Sigmoid colon (tissue), 6 donors: ENCODE measurements at regions not wholly inside any gene's neighbourhood (a gene's known extent, or its start where the extent isn't known, plus 50 kb on each side); places are given as distances from the start of the nearest gene placed in this dataset.
"Not testable (repeated sequence)": the region's sequence is repeated elsewhere in the genome, so short reads cannot be mapped to it uniquely, and the experiment has no call there.

Experiments
- DNase-seq: peaks from one replicate; pipeline ENCODE4 v3.0.0-alpha.2; 2019
- H3K27ac ChIP-seq, 4 donors: fragments of 200-600 bp; sonication (generic); one replicate each; pipeline ENCODE4 v1.5.1; 2016 to 2019; ENCODE audit warnings: mild to moderate bottlenecking in 1 of 4
- H3K27me3 ChIP-seq, 3 donors: fragments of 200-600 bp; sonication (generic); one replicate each; pipeline ENCODE4 v1.5.1; 2019; ENCODE audit warnings: mild to moderate bottlenecking in 1 of 3
- H3K36me3 ChIP-seq, 4 donors: fragments of 200-600 bp; sonication (generic); one replicate each; pipeline ENCODE4 v1.5.1; 2016 to 2019
- H3K4me1 ChIP-seq, 4 donors: fragments of 200-600 bp; sonication (generic); one replicate each; pipeline ENCODE4 v1.5.1; 2017 to 2019
- H3K4me3 ChIP-seq, 4 donors: fragments of 200-600 bp; sonication (generic); one replicate each; pipeline ENCODE4 v1.5.1; 2017 to 2019; ENCODE audit warnings: mild to moderate bottlenecking in 2 of 4, moderate library complexity in 1 of 4
- H3K9me3 ChIP-seq, 4 donors: fragments of 200-600 bp in 3 of 4; sonication (generic) in 3 of 4; one replicate each; pipeline versions ENCODE4 v1.5.1 to v1.6.1; 2013 to 2019
- EP300 ChIP-seq, 4 donors: sonication (generic); formaldehyde crosslinking; IDR thresholded peaks; one replicate each; pipeline ENCODE4 v1.6.1; 2017; ENCODE audit warnings: antibody characterized with exemption in 4 of 4
- POLR2A ChIP-seq, 2 donors: fragments of 450-650 bp; IDR thresholded peaks; one replicate each; pipeline ENCODE4 v1.6.1; 2016; ENCODE audit warnings: antibody characterized with exemption in 2 of 2, mild to moderate bottlenecking in 2 of 2, moderate library complexity in 2 of 2
- POLR2AphosphoS5 ChIP-seq, 4 donors: sonication (generic); formaldehyde crosslinking; IDR thresholded peaks; one replicate each; pipeline ENCODE4 v1.6.1; 2017; ENCODE audit warnings: antibody characterized with exemption in 4 of 4
- WGBS, 2 donors: extraction: QIAGEN DNeasy Blood & Tissue Kit; methylation state at CpG; one replicate each; pipeline ENCODE4 v1.1.7; 2013; 5-methylcytosine and 5-hydroxymethylcytosine counted together
- intact Hi-C: fragments of 100-400 bp; cut with DNase I; formaldehyde crosslinking; loops from one replicate; pipeline ENCODE4 v1.15.1; 2023
- TF ChIP-seq, protein P1 (sequence below), 4 experiments: fragments of 450-650 bp in 3 of 4; fragments of 200-600 bp in 1 of 4; IDR thresholded peaks; one replicate each; pipeline ENCODE4 v1.5.1; 2016 to 2019; ENCODE audit warnings: antibody characterized with exemption in 4 of 4, mild to moderate bottlenecking in 3 of 4, moderate library complexity in 2 of 4
- donor health status: healthy with polysubstance abuse.
- donor health status: healthy.

GRCh38 chr6:33885132-33886057 is 81.6 kb upstream of the MLN start:
- WGBS, 2 donors = 78 to 88% methylated on average over 5 of the region's 5 CpGs
- TF ChIP-seq POLR2AphosphoS5 (IDR thresholded peaks at IDR 0.05) (peak in 2 of 4 donors; percentile 36 to 45), POLR2A (IDR thresholded peaks at IDR 0.05) (no peak)
- Histone ChIP-seq H3K4me3 (no peak overlapping the region), H3K27ac (peak overlapping the region in 2 of 4 donors; percentile 67 to 69), H3K27me3 (no peaks in the 10 kb centered on the region), H3K4me1 (peaks cover 0 to 53% (median 49%) of the 10 kb centered on the region in 4 donors), H3K36me3 (no peaks in the 10 kb centered on the region), H3K9me3 (no peaks in the 10 kb centered on the region)
- intact Hi-C loops = loop anchor here (1.0 to 5.0 kb wide), 3 partner anchors 56 to 113 kb away; partner anchors contain the start of gene LEMD2
- no peak for DNase-seq

- H3K27ac ChIP-seq, DNase-seq, intact Hi-C loops, H3K36me3 ChIP-seq, H3K27me3 ChIP-seq, H3K4me3 ChIP-seq, H3K9me3 ChIP-seq: not testable (repeated sequence)
- 61 to 87% methylated on average over 4 of the region's 4 CpGs for WGBS, 2 donors
- H3K4me1 ChIP-seq = peaks cover 0 to 53% (median 49%) of the 10 kb centered on the region in 4 donors
These were observed 79.8 kb upstream of the MLN start for GRCh38 chr6:33883621-33884020.

GRCh38 chr6:33882154-33882553 is 78.4 kb upstream of the MLN start:
- H3K4me3 ChIP-seq = no peak overlapping the region
- peak; percentile 86 for DNase-seq
- no peaks in the 10 kb centered on the region for H3K9me3 ChIP-seq
- H3K4me1 ChIP-seq = peaks cover 0 to 45% (median 43%) of the 10 kb centered on the region in 4 donors
- peak; percentile 49 to 82 (median 78) for TF ChIP-seq POLR2AphosphoS5 (IDR thresholded peaks at IDR 0.05)
- TF ChIP-seq, protein P1, sequence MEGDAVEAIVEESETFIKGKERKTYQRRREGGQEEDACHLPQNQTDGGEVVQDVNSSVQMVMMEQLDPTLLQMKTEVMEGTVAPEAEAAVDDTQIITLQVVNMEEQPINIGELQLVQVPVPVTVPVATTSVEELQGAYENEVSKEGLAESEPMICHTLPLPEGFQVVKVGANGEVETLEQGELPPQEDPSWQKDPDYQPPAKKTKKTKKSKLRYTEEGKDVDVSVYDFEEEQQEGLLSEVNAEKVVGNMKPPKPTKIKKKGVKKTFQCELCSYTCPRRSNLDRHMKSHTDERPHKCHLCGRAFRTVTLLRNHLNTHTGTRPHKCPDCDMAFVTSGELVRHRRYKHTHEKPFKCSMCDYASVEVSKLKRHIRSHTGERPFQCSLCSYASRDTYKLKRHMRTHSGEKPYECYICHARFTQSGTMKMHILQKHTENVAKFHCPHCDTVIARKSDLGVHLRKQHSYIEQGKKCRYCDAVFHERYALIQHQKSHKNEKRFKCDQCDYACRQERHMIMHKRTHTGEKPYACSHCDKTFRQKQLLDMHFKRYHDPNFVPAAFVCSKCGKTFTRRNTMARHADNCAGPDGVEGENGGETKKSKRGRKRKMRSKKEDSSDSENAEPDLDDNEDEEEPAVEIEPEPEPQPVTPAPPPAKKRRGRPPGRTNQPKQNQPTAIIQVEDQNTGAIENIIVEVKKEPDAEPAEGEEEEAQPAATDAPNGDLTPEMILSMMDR (IDR thresholded peaks at IDR 0.05) = no peak
- no peaks in the 10 kb centered on the region for H3K36me3 ChIP-seq
- no peaks in the 10 kb centered on the region for H3K27me3 ChIP-seq
- intact Hi-C loops = no loop called here
- WGBS, 2 donors = 81 to 89% methylated on average over 8 of the region's 8 CpGs
- H3K27ac ChIP-seq = peak overlapping the region in 1 of 4 donors; percentile 7

DNA sequence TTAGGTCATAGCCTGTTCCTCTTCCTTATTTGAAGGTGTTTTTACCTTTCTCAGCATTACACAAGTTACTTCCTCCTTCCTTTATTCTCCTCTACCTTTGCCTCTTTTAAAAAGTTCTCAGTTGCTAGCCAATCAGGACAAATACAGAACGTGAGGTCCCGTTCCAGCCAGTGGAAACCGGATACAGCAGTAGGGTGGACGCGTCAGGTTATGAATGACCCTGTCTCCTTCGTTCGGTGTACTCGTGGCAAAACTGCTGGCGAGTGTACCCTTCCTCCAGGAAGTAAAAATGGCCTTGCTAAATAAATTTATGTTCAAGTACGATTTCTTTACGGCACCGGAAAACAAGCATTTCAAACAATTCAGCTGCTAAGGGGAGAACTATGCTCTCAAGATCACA is 77.0 kb upstream of the MLN start:
- intact Hi-C loops = no loop called here
- no peaks in the 10 kb centered on the region for H3K36me3 ChIP-seq
- no peak overlapping the region for H3K27ac ChIP-seq
- H3K27me3 ChIP-seq = no peaks in the 10 kb centered on the region
- TF ChIP-seq POLR2AphosphoS5 (IDR thresholded peaks at IDR 0.05) = no peak
- TF ChIP-seq EP300 (IDR thresholded peaks at IDR 0.05) = no peak
- no peak for TF ChIP-seq POLR2A (IDR thresholded peaks at IDR 0.05)
- no peak for DNase-seq
- 16 to 67% methylated on average over 12 of the region's 12 CpGs for WGBS, 2 donors
- H3K4me1 ChIP-seq = peaks cover 0 to 33% (median 31%) of the 10 kb centered on the region in 4 donors
- no peaks in the 10 kb centered on the region for H3K9me3 ChIP-seq
- H3K4me3 ChIP-seq = no peak overlapping the region

DNA sequence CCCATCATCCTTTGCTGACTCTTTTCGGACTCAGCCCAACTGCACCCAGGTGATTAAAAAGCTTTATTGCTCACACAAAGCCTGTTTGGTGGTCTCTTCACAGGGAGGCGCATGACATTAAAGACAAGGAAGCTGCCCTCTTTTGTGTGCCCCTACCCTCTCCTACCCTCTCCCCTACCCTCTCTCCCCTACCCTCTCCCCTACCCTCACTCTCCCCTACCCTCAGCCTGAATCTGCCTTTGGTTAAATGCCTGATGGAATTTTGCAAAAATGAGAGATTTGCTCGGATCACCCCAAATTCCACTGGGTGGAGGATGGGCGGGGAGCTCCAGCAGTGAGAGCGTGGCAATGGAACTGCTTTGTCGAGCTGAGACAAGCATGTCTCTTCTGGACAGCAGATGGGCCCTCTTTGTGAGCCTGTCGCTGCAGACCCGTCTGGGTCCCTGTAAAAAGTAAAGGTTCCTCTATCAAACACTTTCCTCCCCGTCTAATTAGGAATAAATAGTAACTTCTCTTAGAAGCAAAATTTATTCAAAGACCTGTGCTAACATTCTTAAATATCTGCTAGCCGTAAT is 76.4 kb upstream of the MLN start:
- DNase-seq = no peak
- no peaks in the 10 kb centered on the region for H3K36me3 ChIP-seq
- WGBS, 2 donors = 76 to 84% methylated on average over 10 of the region's 10 CpGs
- H3K4me3 ChIP-seq = no peak overlapping the region
- intact Hi-C loops = no loop called here
- H3K4me1 ChIP-seq = peaks cover 0 to 28% (median 25%) of the 10 kb centered on the region in 4 donors
- TF ChIP-seq EP300 (IDR thresholded peaks at IDR 0.05) (no peak), POLR2A (IDR thresholded peaks at IDR 0.05) (no peak), POLR2AphosphoS5 (IDR thresholded peaks at IDR 0.05) (no peak)
- TF ChIP-seq, protein P1 (IDR thresholded peaks at IDR 0.05) = no peak
- H3K27me3 ChIP-seq = no peaks in the 10 kb centered on the region
- H3K27ac ChIP-seq = no peak overlapping the region
- no peaks in the 10 kb centered on the region for H3K9me3 ChIP-seq

DNA sequence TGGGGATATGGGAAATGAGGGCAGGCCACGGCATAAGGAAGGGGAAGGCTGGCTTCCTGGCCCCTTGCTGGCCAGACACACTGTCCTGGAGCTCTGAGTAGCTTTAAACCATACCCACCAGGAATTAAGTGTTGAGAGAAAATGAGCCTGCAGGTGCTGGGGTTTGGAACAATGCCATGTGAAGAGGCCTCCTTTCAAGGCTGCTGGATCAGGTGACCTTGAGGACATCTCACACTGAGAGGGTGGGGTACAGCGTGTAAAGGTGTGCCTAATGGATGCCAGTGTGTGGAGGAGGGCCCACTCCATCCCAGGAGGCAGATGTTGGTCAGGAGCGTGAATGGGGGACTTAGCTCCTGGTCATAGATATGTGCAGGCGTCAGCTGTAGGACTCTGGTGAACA is 74.8 kb upstream of the MLN start:
- no peak for DNase-seq
- H3K27ac ChIP-seq = no peak overlapping the region
- H3K4me3 ChIP-seq = no peak overlapping the region
- intact Hi-C loops = no loop called here
- no peak for TF ChIP-seq POLR2AphosphoS5 (IDR thresholded peaks at IDR 0.05)
- H3K27me3 ChIP-seq = no peaks in the 10 kb centered on the region
- 35 to 71% methylated on average over 4 of the region's 4 CpGs for WGBS, 2 donors
- H3K36me3 ChIP-seq = no peaks in the 10 kb centered on the region
- peaks cover 0 to 16% (median 15%) of the 10 kb centered on the region in 4 donors for H3K4me1 ChIP-seq
- no peaks in the 10 kb centered on the region for H3K9me3 ChIP-seq
